T-helper 2 cell treated with Interferon-gamma antibody and Interleukin-4, amounts not matched to agents 100 ng/mL and 5 ng/mL, for 36 hours (primary cell): ENCODE measurements at regions not wholly inside any gene's neighbourhood (a gene's known extent, or its start where the extent isn't known, plus 50 kb on each side); places are given as distances from the start of the nearest gene placed in this dataset.

Experiments used
- intact Hi-C: fragments of 100-400 bp; cut with micrococcal nuclease; formaldehyde crosslinking; loops from one replicate; pipeline ENCODE4 v1.15.1; 2023

GRCh38 chr10:33126742-33127141 lies 168.7 kb upstream of the ITGB1 start:
- intact Hi-C loops = no loop called here

GRCh38 chr10:33125522-33126517 lies 167.8 kb upstream of the ITGB1 start:
- intact Hi-C loops = no loop called here

- intact Hi-C loops = no loop called here
Measured at GRCh38 chr10:33125111-33125510, 167.1 kb upstream of the ITGB1 start.

GRCh38 chr10:33123680-33124079 lies 165.7 kb upstream of the ITGB1 start:
- intact Hi-C loops = no loop called here

GRCh38 chr10:33122014-33122809 lies 164.2 kb upstream of the ITGB1 start:
- intact Hi-C loops = no loop called here

- intact Hi-C loops = no loop called here
Measured at GRCh38 chr10:33120700-33121099, 162.7 kb upstream of the ITGB1 start.

- intact Hi-C loops = no loop called here
Measured at GRCh38 chr10:33120275-33120674, 162.2 kb upstream of the ITGB1 start.

- intact Hi-C loops = loop anchor here (5.0 kb wide), 1 partner anchor 34 kb away; no protein-coding TSS in a partner anchor
Measured at GRCh38 chr10:33117816-33118215, 159.8 kb upstream of the ITGB1 start.

GRCh38 chr10:33117230-33117629 lies 159.2 kb upstream of the ITGB1 start:
- intact Hi-C loops = loop anchor here (5.0 kb wide), 1 partner anchor 35 kb away; no protein-coding TSS in a partner anchor

- intact Hi-C loops = loop anchor here (5.0 kb wide), 1 partner anchor 36 kb away; no protein-coding TSS in a partner anchor
Measured at GRCh38 chr10:33115738-33116719, 158.0 kb upstream of the ITGB1 start.

GRCh38 chr10:33114451-33114952 lies 156.5 kb upstream of the ITGB1 start:
- intact Hi-C loops = loop anchor here (1.0 kb wide), 1 partner anchor 25 kb away; no protein-coding TSS in a partner anchor

- intact Hi-C loops = no loop called here
Measured at GRCh38 chr10:33113466-33113865, 155.4 kb upstream of the ITGB1 start.

GRCh38 chr10:33112831-33113455 lies 154.9 kb upstream of the ITGB1 start:
- intact Hi-C loops = no loop called here

GRCh38 chr10:33111488-33112051 lies 153.5 kb upstream of the ITGB1 start:
- intact Hi-C loops = no loop called here

- intact Hi-C loops = no loop called here
Measured at GRCh38 chr10:33109788-33110469, 151.9 kb upstream of the ITGB1 start.

GRCh38 chr10:33109384-33109783 lies 151.4 kb upstream of the ITGB1 start:
- intact Hi-C loops = no loop called here

- intact Hi-C loops = no loop called here
Measured at GRCh38 chr10:33107953-33108352, 149.9 kb upstream of the ITGB1 start.

- intact Hi-C loops = no loop called here
Measured at GRCh38 chr10:33106767-33107166, 148.7 kb upstream of the ITGB1 start.

- intact Hi-C loops = no loop called here
Measured at GRCh38 chr10:33103863-33104379, 145.9 kb upstream of the ITGB1 start.
